HG03135 (cell line): ENCODE measurements at regions not wholly inside any gene's neighbourhood (a gene's known extent, or its start where the extent isn't known, plus 50 kb on each side); places are given as distances from the start of the nearest gene placed in this dataset.

Source experiments
- ATAC-seq: cut with Tn5 transposase; IDR thresholded peaks from one replicate; pipeline ENCODE4 v1.9.1; 2021; ENCODE audit warnings: mild to moderate bottlenecking, moderate library complexity; ENCODE audit not compliant: unreplicated experiment

DNA sequence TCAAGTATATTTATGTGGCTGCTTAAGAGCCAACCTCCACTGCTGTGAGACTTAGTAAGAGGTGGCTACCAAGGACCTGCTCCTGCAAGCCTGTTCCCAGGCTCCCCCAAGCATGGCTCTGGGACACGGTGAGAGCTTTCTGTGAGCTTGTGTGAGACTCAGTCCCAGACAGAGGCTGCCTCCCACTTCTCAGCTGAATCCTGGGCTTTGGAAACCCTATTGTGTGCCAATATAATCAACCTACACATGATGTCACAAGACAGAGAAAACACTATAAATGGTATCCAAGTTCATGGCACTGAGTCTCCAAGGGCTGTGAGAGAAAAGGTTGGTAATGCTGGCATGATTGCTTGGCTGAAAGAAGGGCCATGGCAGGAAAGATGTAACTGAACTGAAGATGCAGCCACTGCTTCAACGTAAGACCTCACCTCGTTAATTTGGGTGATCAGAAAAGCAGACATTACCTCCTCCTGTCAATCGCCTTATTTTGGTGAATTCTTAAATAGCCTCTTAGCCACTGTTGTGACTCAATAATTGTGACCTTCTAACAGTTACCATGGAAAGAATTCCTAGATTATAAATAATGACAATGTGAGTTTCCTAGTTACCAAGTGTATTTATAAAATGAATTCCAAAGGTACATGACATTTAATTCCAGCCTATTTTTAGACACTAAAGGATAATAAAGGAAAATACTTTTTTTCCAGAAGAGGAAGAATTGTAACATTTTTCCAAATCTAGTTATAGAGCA is 332.0 kb downstream of the IRS2 start:
- ATAC-seq = no peak

DNA sequence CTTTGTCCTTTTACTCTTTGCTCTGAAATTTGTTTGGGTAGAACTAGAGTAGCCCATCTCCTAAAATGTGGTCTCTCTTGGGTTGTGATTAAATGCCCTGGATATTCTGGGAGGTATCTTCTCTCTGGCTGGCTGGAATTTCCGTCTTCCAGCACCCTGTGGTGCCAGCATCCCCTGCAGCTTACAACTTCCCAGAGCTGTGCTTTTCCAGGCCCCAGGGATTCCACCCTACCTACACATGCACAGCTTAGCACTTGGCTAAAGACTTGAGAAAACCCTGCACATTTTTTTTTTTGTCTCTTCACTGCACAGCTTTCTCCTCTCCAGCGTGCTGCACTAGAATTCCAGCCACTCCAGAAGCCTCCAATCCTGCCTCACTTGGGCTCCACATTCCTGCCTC is 334.7 kb downstream of the IRS2 start:
- ATAC-seq = no peak

DNA sequence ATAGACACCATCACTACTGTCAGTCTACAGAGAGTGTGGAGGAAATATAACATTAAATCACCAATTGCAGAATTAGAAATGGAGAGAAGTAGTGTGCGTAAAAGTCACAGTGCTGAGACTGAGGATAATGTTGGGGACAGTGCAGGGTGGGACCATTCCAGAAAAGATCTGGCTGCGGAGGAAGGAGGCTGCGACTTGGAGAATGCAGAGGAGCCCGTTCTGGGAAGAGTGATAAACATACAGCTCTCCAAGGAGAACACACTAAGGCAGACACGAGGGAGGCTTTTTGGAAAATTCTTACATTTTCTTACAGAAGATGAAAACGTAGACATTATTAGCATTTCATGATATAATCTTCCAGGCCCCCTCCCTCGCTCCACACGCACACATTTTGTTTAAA is 337.8 kb downstream of the IRS2 start:
- ATAC-seq = no peak

DNA sequence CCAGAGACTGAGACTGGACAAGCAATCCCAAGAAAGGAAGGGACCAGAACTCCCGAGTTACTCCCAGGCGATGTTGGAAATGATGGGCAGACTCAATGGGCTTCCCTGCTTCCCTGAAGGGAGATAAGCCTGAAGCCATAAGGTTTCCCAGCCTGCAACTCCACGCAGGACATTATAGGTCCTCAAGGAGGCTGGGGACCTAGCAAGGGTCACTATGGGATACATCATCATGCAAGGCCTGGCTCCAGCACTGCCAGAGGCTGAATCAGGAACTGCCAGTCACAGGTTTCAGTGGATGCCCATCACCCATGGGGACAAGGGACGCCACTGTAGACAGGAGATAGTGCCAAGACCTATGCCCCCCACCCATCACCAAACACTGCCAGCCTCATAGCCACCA is 338.7 kb downstream of the IRS2 start:
- ATAC-seq = no peak

DNA sequence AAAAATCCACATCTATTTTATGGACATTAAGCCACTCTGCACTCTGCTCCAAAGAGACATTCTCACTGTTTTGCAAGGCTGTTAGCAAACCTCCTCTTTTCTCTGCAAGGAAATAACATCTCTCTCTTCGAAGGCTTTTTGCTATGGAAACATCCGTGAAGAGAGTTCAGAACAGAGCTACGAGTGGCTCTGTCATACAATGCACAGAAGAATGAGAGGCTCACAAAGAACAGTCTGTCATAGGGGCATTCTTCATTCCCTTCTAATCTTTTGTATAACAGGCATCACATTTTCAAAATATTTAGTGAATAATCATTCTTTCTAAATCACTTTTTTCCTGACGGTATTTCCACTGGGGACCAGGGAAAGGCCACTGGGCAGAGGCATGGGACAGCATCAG is 346.1 kb downstream of the IRS2 start:
- no peak for ATAC-seq

DNA sequence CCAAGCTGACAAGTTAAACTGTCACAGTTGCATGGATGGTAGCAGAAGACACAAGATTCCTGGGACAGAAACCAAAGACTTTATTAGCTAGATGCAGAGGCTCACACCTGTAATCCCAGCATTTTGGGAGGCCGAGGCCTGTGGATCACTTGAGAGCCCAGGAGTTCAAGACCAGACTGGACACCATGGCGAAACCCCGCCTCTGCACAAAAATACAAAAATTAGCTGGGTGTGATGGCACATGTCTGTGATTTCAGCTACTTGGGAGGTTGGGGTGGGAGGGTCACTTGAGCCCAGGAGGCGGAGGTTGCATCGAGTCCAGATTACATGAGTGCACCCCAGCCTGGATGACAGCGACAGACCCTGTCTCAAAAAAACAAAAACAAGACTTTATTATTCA is 346.6 kb downstream of the IRS2 start:
- no peak for ATAC-seq

DNA sequence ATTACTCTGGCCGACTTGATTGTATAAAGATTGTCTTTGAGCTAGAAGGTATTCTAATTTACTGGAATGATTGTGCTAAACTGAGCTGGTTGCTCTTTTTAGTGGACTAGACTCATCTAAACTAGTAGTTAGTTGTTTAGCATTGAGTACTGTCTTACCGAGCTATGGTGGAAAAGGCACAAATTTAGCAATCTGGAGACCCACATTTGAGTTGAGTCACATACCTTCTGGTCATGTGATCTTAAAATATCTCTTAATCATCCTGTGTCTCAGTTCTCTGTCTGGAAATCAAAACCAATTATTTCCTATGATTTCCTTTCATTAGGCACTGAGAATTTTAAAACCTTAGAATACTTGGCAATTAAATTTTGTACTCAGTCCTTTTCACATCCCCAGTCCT is 349.5 kb downstream of the IRS2 start:
- no peak for ATAC-seq

DNA sequence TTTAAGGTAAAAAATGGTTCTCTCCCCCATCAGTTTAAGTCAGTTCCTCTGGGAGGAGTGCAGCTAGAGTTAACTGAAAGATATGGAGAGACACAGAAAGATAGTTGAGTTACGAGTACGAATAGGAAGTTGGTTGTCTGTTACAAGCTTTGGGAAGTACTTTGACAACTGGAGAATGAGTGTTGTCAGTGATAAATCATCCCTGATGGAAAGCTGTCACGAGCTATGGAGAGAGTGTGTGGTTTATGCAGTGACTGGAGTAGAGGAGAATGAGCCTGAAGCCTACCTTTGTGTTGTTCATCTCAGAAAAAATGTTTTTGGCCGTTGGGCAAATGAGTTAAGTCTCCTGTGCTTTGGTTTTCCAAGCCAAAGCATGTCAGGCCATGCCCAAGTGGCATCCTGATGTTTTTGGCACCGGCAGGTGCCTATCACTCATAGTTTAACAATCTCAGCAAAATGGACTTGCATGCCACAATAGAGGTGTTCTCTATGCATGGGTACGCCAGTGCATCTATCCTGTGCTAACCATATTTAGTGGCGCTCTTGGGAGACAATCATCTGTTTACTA is 350.2 kb downstream of the IRS2 start:
- no peak for ATAC-seq

DNA sequence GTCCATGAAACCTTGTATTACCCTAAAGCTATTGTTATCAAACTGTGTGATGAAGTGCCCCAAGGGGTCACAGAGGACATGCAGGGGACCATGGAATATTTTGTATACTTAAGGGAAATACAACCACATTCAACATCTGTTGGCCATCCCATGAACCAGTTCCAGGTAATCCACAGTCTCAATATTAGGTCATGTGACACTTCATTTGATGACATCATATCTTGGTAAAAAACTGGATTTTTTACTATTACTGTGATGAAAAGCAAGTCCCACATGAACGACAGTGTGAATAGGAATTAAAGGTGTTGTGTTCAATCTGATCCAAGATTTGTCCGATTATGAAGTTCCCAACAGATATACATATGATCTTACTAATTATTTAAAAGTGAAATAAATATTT is 355.2 kb downstream of the IRS2 start:
- no peak for ATAC-seq

DNA sequence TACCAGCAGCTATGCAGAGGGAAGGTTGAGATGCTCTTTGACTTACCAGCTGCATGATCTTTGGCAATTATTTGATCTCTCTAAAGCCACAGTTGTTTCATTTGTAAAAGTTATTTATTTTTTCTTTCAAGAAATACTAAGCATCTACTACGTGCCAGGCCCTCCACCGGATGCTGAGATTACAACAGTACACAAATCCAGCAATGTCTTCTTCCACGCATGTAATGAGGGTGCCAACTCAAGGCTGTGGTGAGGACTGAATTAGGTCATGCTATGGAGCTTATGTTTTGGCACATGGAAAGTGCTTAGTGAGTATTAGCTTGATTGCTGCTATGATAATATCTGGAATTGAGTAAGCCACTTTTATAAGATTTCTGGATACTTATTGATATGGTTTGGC is 358.2 kb downstream of the IRS2 start:
- no peak for ATAC-seq

DNA sequence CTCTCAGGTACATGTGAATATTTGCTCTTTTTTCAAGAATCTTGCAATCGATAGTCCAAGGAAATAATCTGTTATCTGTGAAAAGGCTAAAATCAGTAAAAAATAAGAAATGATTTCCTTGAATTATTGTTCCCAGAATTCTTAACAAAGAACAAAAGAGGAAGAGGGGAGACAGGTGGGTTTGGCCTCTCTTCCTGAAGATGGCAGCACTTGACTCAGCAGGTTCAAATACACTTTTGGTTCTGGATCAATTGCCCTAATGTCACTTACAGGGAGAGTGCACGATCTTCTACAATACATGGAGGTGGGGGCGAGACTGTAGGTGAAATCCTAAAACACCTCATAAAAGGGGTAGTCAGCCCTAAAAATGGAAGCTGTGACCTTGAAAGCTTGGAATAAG is 358.7 kb downstream of the IRS2 start:
- ATAC-seq = no peak

DNA sequence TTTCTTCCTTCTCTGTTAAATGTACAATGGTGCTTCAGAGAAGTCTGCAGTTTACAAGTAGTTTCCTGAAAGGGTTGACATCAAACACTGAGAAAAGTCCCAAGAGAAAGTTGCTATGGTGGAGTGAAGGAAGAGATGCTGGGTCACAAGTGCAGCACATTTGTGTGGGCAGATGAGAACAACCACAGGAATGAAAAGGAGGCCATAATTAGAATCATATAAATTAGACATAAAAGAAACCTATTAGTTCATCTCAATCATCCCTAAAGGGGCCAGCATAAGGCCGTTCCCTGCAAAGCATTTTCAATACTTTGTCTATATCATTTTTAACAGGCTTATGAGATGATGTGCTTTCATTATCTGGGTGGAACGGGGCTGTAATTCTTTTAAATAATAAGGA is 359.2 kb downstream of the IRS2 start:
- ATAC-seq = no peak

DNA sequence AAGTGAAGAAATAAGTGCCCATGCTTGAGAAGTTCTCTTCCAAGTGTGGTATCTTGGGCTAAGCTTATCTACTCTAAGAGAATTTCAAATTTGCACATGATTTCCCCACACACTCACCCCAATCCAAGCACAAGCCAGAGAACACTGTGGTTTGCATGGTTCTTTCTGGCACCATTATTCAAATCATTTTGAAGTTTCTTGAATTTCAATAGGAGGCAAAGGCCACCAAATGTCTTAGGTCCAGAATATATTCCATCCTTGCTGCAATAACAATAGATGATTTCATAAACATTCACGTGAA is 359.7 kb downstream of the IRS2 start:
- no peak for ATAC-seq

DNA sequence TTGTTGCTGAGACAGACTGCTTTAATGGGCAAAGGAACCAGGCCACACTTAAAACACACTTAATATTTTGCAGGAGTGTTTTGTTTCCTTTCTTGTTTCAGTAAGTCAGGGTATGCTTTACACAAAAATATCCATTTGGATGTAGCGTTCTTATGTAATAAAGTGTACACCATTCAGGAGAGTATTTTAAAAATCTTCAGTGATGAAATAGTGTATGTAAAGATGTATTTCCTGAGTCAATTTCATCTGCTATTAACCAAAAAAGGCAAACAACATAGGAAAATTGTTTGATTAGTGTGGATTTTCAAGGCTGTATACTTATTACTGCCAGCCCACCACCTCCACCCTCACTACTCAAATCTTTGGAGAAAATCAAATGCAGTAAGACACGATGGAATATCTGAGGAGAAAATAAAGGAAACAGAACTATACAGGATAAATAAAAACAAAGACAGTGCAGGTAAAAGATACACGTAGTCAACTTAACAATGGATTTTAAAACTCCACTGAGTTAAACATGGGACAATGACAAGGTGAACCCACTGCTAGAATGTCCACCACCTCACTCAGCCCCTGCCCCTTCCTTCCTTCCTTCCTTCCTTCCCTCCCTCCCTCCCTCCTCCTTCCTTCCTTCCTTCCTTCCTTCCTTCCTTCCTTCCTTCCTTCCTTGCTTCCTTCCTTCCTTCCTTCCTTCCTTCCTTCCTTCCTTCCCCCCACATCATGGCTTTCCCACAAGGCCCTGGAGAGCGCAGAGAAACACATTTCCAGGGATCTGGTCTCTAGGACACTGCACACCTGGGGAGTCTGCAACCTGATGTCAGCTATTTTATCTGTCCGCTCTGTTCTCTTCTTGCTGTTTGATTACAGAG is 360.3 kb downstream of the IRS2 start:
- no peak for ATAC-seq

DNA sequence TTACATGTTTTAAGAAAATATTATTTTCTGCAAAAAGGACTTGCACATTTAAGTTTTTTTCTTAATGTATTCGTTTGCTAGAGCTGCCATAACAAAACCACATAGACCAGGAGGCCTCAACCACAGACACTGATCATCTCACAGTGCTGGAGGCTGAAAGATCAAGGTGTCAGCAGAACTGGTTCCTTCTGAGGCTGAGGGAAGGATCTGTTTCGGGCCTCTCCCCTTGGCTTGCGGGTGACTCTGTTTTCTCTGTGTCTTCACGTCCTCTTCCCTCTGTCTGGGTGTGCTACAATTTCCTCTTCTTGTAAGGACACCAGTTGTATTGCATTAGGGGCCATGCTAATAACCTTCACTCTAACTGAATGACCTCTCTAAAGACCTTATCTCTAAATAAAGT is 364.2 kb downstream of the IRS2 start:
- ATAC-seq = no peak

DNA sequence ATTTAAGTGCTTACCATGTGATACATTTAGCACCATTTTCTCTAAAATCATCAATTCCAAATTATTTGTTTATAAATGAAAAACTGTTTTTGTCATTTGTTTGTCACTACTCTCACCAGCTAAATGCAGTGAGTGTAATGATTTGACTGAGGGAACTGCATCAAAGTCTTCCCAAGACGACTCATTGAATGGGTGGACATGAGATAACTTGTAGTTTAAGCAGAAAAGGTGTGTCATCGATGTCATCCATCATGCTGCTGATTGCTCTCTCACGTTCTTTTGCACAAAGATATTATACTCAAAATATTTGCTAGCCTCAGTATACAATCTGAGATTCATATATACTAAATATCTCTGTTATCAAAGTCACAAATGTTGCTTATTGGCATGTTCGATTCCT is 366.5 kb downstream of the IRS2 start:
- ATAC-seq = no peak

DNA sequence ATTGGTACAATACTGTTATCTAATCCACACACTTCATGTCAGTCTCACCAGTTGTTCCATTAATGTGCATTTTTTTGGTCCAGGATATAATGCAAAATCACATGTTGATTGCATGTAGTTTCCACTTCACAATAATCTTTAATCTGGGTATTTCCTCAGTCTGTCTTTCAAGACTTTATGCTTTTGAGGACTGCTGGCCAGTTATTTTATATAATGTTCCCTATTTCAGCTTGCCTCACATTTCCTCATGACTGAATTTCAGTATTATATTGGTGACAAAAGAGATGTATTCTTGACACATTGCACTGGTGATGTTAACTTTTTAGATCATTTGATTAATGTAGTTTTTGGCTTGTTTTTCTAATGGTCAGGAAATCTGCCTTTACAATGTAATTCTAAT is 368.3 kb downstream of the IRS2 start:
- no peak for ATAC-seq

DNA sequence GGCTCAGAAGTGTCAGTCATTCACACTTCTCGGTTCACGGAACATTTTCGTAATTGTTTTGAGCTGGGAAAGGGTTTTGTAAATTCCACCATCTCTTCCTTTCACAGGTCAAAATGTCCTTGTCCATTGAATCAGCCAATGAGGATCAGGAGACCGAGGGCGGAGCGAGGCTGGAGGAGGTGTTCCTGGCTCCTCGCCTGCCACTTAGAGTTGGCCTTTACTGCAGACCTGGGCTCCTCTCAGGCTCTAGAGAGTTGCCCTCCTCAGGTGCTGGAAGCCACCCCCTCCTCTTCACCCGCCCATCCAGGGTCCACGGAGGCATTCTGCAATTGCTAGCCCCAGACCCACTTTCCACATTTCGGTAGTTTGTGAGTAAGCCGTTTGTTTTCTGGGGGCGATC is 370.4 kb downstream of the IRS2 start:
- ATAC-seq = no peak

DNA sequence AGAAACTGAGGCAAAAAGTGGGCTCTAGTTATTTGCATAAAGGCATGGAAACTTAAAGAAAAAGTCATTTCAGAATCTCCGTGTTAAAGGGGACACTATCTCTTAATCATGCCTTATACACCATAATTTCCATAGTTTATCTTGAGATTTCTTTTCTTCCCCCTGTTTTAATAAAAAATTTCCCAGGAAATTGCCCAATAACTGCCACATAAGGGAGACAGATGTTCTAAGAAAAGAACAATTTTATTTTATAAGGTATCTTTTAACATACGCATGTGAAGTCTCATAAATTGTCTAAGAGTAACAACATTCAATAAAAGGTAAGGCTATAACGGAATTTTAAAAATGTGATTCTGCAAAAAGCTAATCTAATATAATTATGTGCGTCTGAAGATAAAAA is 371.3 kb downstream of the IRS2 start:
- no peak for ATAC-seq

DNA sequence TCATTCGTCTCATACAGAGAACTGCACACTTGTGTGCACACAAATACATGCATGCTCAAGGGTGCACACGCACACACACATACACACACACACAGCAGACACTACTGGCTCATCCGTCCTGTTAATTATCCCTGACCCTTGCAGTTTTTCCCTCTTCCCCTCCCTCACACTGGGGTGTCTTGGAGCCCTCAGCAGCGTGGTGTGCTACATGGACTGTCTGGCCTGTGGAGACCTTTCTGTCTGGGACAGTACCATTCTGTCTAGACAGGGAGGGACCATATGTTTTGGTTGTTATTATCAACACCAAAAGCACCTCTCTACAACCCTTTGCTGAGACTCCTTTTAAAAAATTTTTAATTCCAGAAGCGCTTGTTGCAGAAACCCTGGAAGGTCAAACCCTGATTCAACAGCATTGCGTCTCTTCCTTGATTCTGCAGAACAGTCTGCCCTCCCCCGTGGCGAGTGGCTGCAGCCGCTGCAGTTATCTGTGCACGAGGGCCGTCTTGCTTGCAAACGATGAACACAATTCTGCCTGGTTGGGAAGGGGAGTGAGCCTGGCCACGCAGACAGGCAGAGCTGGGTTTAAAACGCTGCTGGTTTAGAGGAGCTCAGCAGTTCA is 374.0 kb downstream of the IRS2 start:
- ATAC-seq = no peak

DNA sequence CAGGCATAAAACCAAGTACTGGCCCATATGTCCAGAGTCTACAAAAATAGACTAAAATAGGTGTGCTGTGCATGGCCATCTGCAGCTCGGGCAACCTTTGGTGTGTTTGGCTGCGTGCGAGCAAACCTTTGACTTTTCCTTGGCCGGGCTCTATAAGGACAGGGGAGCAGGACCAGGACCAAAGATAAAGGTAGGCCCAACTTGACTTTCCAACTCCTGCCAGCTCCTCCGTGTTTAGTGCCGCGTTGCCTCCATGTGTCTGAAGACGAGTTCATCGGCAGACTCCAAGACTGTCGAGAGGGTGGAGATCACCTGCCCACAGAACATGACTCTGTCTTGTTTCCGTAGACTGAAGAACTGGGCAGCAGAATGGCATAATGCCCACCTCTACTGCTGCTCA is 375.5 kb downstream of the IRS2 start:
- no peak for ATAC-seq
